HPDE6-E6E7 (cell line): ENCODE measurements at regions not wholly inside any gene's neighbourhood (a gene's known extent, or its start where the extent isn't known, plus 50 kb on each side); places are given as distances from the start of the nearest gene placed in this dataset.
"Not testable (repeated sequence)": the region's sequence is repeated elsewhere in the genome, so short reads cannot be mapped to it uniquely, and the experiment has no call there.

Experiments
- DNase-seq: peaks from one replicate; pipeline ENCODE4 v3.0.0; 2011; ENCODE audit warnings: missing footprints; ENCODE audit errors: extremely low spot score

GRCh38 chr6:27106382-27106781 lies 141.1 kb upstream of the PRSS16 start:
- no peak for DNase-seq

DNA sequence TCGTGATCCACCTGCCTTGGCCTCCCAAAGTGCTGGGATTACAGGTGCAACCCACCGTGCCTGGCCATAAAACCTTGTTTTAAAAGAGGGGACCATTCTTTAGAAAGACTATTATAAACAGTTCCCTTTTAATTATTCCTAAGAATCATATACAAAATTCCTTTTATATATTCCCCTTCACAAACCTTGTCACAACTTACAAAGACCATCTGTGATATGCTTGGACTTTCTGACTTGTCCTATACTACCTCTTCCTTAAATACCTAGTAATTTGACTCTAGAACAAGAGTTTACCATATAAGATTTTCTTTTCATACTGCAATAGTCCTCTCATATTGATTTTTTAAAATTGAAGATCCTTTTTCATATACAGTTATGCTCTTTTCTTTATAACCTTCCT lies 135.8 kb upstream of the PRSS16 start:
- DNase-seq = no peak

DNA sequence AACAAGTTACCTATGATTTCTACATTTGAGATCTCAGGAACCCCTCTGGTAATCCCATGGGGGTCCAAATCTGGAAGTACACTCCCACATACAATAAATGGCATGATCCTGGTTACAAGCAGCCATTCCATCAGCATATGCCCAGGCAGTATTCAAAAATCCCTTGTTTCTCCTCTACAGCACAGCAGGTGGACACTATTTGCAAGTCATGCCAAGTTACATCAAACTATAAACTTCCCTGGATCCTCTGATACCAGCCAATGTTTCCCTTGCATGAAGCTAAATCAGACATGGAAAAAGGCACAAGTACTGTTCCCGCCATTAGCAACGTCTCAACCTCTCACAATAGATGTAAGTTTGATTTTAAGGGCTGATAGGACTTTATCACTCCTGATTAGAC lies 134.5 kb upstream of the PRSS16 start:
- no peak for DNase-seq

- DNase-seq = no peak
Measured at GRCh38 chr6:27119329-27119728, 128.2 kb upstream of the PRSS16 start.

DNA sequence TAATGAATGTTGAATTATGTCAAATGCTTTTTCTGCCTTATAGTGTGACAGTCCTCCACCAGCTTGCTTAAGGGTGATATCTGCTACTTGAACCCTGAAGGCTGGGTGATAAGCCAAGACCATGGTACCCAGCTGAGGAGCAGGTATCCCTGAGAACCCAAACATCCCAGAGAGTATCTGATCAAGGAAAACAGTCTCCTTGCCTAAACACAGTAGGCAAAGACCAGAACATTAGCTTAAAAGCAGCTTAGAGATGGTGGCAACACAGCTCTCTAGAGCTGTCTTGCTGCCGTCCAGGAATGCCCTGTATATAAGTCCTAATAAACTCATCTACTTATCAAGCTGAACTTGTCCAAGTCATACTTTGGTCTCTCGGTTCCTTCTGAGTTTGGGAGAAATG lies 127.7 kb upstream of the PRSS16 start:
- no peak for DNase-seq

- DNase-seq = no peak
Measured at GRCh38 chr6:27121640-27122039, 125.9 kb upstream of the PRSS16 start.

DNA sequence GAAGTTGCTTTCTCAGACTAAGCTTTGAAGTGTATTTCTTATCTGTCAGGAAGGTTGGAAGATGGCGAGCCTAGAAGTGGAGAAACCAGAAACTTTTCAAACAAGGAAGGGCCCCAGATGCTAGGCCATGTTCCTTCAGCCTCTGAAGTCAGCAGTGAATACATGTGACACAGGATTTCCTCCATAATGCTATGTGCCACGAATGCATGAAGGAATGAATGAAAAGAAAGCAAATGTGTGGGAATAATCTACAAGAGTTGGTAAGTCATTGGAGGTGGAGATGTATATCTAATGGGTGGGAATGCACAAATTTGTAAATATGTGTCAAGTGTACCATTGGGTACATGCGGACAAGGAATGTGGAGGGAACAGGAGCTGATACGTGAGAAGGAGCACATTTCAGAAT lies 123.2 kb upstream of the PRSS16 start:
- no peak for DNase-seq

- DNase-seq = no peak
Measured at GRCh38 chr6:27126046-27126814, 121.3 kb upstream of the PRSS16 start.

DNA sequence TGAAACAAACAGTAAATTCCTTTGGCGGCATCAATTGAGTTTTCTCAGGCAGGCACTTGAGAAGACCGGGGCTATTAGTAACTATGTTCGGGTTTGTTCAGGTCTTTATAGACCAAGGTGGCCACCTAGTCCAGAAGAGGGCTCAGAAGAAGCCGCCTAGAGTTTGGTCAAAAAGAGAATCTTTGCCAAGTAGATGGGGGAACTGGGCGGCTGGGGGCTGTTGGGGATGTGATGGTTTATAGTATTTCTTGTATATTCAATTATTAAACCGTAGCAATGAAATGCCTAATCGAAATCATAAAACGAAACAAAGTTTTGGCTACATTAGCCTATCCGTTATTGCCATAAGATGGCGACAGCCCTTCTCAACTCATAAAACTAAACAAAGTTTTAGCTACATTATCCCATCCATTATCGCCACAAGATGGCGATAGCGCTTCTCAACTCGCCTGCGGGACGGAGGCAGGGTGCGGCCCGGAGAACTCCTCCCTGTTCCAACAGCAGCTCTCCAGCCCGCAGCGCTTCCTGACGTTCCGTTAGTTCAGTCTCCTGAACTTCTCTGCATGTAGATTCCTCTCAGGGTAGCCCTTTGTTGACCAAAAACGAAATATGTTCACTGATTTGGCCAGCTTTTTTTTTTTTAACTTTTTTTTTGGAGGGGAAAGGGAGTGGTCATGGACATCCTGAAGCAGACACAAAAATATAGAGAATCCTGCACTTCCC lies 120.5 kb upstream of the PRSS16 start:
- peak; percentile 70 for DNase-seq

DNA sequence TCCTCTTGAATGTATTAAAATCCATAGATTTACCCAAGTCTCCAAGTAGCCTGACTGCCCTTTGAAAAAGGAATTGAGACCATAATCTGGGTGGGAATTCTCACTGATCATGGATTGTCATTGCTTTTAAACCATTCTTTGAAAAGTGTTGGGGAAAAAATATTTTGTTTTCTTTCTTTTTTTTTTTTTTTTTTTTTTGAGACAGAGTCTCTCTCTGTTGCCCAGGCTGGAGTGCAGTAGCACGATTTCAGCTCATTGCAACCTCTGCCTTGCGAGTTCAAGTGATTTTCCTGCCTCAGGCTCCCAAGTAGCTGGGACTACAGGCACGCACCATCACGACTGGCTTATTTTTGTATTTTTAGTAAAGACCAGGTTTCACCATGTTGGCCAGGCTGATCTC lies 119.6 kb upstream of the PRSS16 start:
- DNase-seq = not testable (repeated sequence)

DNA sequence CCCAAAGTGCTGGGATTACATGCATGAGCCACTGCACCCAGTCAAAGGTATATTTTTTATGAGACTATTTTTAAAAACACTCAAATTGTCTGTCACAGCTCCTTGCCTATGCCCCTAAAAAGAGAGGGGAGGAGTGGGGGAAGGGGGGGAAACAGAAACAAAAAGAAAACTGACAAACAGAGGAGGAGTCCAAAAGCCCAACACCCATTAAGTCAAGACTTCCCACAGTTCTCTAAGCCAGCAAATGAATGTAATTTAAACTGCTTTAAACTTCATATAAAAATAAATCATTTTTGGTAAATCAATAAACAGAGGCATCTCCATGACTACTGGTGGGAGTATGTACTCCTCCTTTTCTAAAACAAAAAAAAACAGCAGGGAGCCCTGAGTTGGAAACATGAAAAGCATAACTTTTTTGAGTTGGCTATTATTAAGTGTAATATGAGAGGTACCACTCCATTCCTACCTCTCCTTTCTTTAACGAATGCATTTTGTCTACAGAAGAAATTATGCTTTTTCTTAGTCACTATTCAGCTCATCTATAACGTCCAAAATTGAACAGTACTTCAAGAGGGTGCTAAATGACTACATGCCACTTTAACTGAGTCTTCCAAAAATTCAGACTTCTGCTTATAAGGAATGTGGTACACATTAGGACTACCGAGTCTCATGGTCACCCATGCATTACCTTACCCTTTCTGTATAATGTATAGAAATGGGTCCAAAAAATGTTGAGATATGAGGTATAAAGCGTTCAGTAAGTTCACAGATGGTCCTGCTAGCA lies 119.0 kb upstream of the PRSS16 start:
- DNase-seq = no peak

DNA sequence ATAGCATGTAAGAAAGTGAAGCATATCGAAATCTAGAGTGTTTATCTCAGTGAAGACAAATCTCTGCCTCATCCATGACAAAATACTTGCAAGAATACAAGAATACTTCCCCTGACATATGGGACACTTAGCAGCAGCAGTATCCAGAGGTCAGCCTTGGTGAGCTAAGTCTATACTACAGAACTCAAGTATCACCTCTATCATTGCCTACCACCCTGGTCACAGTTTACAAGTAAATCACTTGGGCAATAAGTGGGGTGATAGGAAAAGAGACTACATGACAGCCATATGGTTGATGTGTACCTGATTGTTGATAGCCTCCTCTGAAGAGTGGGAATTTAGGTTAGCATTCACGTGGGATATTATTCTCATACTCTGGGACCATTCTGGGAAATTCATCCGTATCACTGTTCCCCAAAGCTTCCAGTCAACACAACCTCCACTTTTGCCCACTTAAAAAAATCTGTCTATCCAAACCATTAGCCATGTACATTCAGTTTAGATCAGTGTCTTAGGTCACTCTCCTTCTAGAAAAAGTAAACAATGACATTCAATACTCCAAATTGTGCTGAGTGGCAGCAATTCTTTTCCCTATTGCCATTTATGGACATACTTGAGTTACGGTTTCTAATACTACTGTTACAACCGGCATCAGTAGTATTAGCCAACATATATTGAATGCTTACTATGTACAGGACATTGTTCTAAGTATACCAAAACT lies 118.2 kb upstream of the PRSS16 start:
- no peak for DNase-seq

GRCh38 chr6:27129917-27130316 lies 117.6 kb upstream of the PRSS16 start:
- DNase-seq = no peak

- no peak for DNase-seq
Measured at GRCh38 chr6:27130668-27131428, 116.7 kb upstream of the PRSS16 start.

DNA sequence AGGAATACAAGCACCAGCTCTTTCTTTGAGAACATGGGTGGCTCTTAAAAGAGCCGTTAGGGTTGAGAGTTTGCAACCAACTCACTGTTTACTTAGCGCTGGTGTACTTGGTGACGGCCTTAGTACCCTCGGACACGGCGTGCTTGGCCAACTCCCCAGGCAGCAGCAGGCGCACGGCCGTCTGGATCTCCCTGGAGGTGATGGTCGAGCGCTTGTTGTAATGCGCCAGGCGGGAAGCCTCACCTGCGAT lies 115.3 kb upstream of the PRSS16 start:
- DNase-seq = not testable (repeated sequence)

GRCh38 chr6:27132532-27133280 lies 114.8 kb upstream of the PRSS16 start:
- DNase-seq = peak; percentile 95

DNA sequence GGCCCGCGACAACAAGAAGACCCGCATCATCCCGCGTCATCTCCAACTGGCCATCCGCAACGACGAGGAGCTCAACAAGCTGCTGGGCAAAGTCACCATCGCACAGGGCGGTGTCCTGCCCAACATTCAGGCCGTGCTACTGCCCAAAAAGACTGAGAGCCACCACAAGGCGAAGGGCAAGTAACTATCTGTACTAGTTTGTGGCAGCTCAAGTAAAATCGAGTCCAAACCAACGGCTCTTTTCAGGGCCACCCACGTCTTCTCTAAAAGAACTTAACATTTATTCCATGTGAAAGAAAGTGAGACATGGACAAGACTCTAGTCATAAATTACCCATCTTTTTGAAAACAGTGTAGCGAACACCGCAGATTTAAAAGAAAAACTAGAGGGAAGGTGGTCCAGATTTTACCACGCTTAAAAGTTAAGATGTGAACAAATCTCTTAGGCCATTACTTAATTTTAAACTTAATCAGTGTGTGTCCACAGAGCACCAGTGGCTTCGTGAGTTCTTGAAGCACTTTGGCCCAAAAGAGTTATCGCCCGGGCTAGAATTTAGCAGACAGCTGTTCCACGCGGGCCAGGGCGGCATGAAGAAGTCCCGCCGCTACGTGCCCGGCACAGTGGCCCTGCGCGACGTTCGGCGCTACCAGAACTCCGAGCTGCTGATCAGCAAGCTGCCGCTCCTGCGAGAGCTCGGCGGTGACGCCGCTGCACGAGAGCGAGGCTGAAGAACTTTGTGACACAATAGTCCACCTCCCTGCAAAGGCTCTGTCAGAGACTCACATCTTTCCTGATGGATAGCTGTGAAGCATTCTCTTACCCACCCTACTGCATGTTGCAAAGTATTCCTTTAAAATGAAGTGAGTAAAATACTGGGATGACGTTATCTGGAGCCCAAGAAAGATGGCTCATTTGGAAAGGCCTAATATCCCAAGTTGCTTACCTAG lies 113.9 kb upstream of the PRSS16 start:
- DNase-seq = no peak

DNA sequence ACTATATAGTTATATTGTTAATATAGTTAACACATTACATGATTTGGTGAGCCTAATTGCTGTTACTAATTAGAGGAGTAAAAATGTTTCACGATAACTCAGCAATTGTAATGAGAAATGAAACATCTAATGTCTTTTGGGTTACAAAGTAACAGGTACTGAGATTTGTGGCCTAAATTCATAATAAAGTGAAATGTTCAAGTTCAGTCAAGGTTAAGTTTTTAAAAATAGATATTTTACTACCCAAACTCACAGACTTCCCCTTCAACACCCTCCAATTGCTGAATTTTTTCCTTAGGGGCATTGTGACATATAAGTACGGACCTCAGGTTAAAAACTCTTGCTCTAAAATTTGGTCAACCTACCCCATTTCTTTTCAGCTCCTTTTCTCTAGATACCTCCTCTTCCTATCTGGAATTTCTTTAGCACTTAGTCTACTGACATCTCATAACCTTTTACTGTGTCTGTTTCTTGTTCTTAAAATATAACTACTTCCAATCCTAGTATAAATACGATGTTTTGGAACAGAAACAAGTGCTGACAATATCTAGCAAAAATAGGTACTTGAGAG lies 112.3 kb upstream of the PRSS16 start:
- no peak for DNase-seq

DNA sequence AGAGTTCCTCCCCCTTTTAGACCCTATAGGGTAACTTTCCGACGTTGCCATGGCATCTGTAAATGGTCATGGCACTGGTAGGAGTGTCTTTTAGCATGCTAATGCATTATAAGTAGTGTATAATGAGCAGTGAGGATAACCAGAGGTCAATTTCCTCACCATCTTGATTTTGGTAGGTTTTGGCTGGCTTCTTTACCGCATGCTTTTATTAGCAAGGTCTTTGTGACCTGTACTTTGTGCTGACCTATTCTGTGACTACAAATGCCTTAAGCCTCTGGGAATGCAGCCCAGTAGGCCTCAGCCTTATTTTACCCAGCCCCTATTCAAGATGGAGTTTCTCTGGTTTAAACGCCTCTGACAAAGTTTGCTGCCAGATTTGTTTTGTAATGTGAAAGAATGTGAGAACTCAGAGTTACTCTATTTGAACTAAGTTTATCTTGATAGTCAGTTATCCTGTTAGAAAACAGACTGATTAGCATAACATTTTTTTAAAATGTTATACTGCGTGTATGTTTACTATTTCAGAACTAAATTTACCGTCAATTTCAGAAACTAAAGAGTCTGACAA lies 111.3 kb upstream of the PRSS16 start:
- DNase-seq = no peak
